SU-DHL-6 (cell line): ENCODE measurements at regions not wholly inside any gene's neighbourhood (a gene's known extent, or its start where the extent isn't known, plus 50 kb on each side); places are given as distances from the start of the nearest gene placed in this dataset.

Experiments
- H2AFZ ChIP-seq: fragments of 200-600 bp; sonication (generic); 2 replicates; pipeline ENCODE4 v1.6.1; 2014; ENCODE audit warnings: low read depth, mild to moderate bottlenecking, moderate library complexity, mixed read lengths, antibody characterized with exemption, low read length; ENCODE audit not compliant: severe bottlenecking
- H3F3A ChIP-seq: fragments of 200-600 bp; shearing (Covaris generic); 2 replicates; pipeline ENCODE4 v1.6.0; 2016; ENCODE audit warnings: antibody characterized with exemption, mild to moderate bottlenecking; ENCODE audit not compliant: insufficient read depth
- H3K27ac ChIP-seq: fragments of 200-600 bp; sonication (generic); 2 replicates; pipeline ENCODE4 v1.5.1; 2016; ENCODE audit warnings: low read depth, mild to moderate bottlenecking, low read length, moderate library complexity, mixed read lengths
- H3K27me3 ChIP-seq: fragments of 200-600 bp; sonication (generic), shearing (Covaris generic); 2 replicates; pipeline ENCODE4 v1.6.0; 2014; ENCODE audit warnings: mild to moderate bottlenecking, low read length
- H3K36me3 ChIP-seq: fragments of 200-600 bp; sonication (generic); 2 replicates; pipeline ENCODE4 v1.6.1; 2014; ENCODE audit warnings: mild to moderate bottlenecking, low read length, mixed read lengths
- H3K4me2 ChIP-seq: fragments of 300-600, 200-600 bp; shearing (Covaris generic), sonication (generic); 2 replicates; pipeline ENCODE4 v1.6.0; 2014; ENCODE audit warnings: low read length, low read depth, mild to moderate bottlenecking; ENCODE audit not compliant: poor library complexity, severe bottlenecking
- H3K4me3 ChIP-seq: fragments of 200-600 bp; sonication (generic); 2 replicates; pipeline ENCODE4 v1.5.1; 2014; ENCODE audit warnings: antibody characterized with exemption, low read length, mild to moderate bottlenecking, mixed read lengths; ENCODE audit not compliant: insufficient read depth, poor library complexity, severe bottlenecking
- H3K79me2 ChIP-seq: fragments of 200-600 bp; sonication (generic); 2 replicates; pipeline ENCODE4 v1.6.1; 2014; ENCODE audit warnings: mild to moderate bottlenecking, low read length, moderate library complexity; ENCODE audit not compliant: insufficient read depth
- H3K9ac ChIP-seq: fragments of 200-600 bp; sonication (generic); 2 replicates; pipeline ENCODE4 v1.7.0; 2014; ENCODE audit warnings: mild to moderate bottlenecking, low read length
- H3K9me2 ChIP-seq: fragments of 200-600 bp; sonication (generic); replicated peaks from 2 replicates; pipeline ENCODE4 v1.6.1; 2014; ENCODE audit warnings: low read length; ENCODE audit not compliant: insufficient read depth
- H3K9me3 ChIP-seq: fragments of 200-600 bp; sonication (generic); 2 replicates; pipeline ENCODE4 v1.6.1; 2014; ENCODE audit warnings: low read length, mixed read lengths; ENCODE audit not compliant: insufficient read depth
- H4K20me1 ChIP-seq: fragments of 200-600 bp; sonication (generic); 2 replicates; pipeline ENCODE4 v1.6.1; 2014; ENCODE audit warnings: low read depth, mild to moderate bottlenecking, antibody characterized with exemption, low read length, moderate library complexity, mixed read lengths
- CTCF ChIP-seq: fragments of 200-600 bp; sonication (generic); IDR thresholded peaks from one replicate; pipeline ENCODE4 v1.5.1; 2017; ENCODE audit warnings: antibody characterized with exemption, mild to moderate bottlenecking, low read length, moderate library complexity; ENCODE audit not compliant: insufficient read depth, poor library complexity, severe bottlenecking
- EZH2phosphoT487 ChIP-seq: fragments of 200-600 bp; sonication (generic), shearing (Covaris generic); conservative IDR thresholded peaks from 2 replicates; pipeline ENCODE4 v1.6.1; 2018; ENCODE audit warnings: mild to moderate bottlenecking, antibody characterized with exemption, low read length, moderate library complexity, mixed read lengths

GRCh38 chr18:30514059-30514458 is 528.5 kb downstream of the DSC3 start:
- Histone ChIP-seq H3K4me2 (no peak overlapping the region), H3K27ac (no peak overlapping the region), H3K36me3 (no peaks in the 10 kb centered on the region), H3K9me3 (no peaks in the 10 kb centered on the region; the same call in 1 of the 2 replicates), H3K4me3 (no peak overlapping the region), H4K20me1 (no peaks in the 10 kb centered on the region), H2AFZ (no peak overlapping the region), H3K9ac (no peak overlapping the region), H3K79me2 (no peaks in the 10 kb centered on the region), H3K27me3 (no peaks in the 10 kb centered on the region), H3F3A (no peaks in the 10 kb centered on the region), H3K9me2 (no peaks in the 10 kb centered on the region)
- TF ChIP-seq EZH2phosphoT487 (no peak), CTCF (no peak)

GRCh38 chr18:30512872-30513271 is 529.7 kb downstream of the DSC3 start:
- Histone ChIP-seq H3K9ac (no peak overlapping the region), H3K79me2 (no peaks in the 10 kb centered on the region), H3F3A (no peaks in the 10 kb centered on the region), H3K9me2 (no peaks in the 10 kb centered on the region), H3K36me3 (no peaks in the 10 kb centered on the region), H3K9me3 (no peaks in the 10 kb centered on the region; the same call in 1 of the 2 replicates), H4K20me1 (no peaks in the 10 kb centered on the region), H2AFZ (no peak overlapping the region), H3K27me3 (no peaks in the 10 kb centered on the region), H3K4me3 (no peak overlapping the region), H3K27ac (no peak overlapping the region), H3K4me2 (no peak overlapping the region)
- TF ChIP-seq CTCF (no peak), EZH2phosphoT487 (no peak)

- TF ChIP-seq EZH2phosphoT487 (no peak), CTCF (no peak)
- H3K4me3 ChIP-seq, result no peak overlapping the region
Measured at GRCh38 chr18:30510882-30511281, 531.7 kb downstream of the DSC3 start.

More at GRCh38 chr18:30510882-30511281, 531.7 kb downstream of the DSC3 start:
- Histone ChIP-seq H3K9ac (no peak overlapping the region), H3K4me2 (no peak overlapping the region), H3K36me3 (no peaks in the 10 kb centered on the region), H3K27ac (no peak overlapping the region), H3K9me3 (no peaks in the 10 kb centered on the region), H3K9me2 (no peaks in the 10 kb centered on the region), H3F3A (no peaks in the 10 kb centered on the region), H2AFZ (no peak overlapping the region), H3K79me2 (no peaks in the 10 kb centered on the region), H3K27me3 (no peaks in the 10 kb centered on the region), H4K20me1 (no peaks in the 10 kb centered on the region)
